B cell (primary cell): ENCODE measurements at regions not wholly inside any gene's neighbourhood (a gene's known extent, or its start where the extent isn't known, plus 50 kb on each side); places are given as distances from the start of the nearest gene placed in this dataset.

Experiments used
- EZH2 ChIP-seq: IDR thresholded peaks from 2 replicates; pipeline ENCODE4 v1.6.1; 2012; ENCODE audit warnings: borderline replicate concordance, low read depth, mild to moderate bottlenecking, moderate library complexity, low read length; ENCODE audit not compliant: insufficient read depth, poor library complexity, severe bottlenecking
- TF ChIP-seq, protein P1 (sequence below): fragments of 200-600 bp; IDR thresholded peaks from one replicate; pipeline ENCODE4 v1.8.0; 2022; ENCODE audit warnings: antibody characterized with exemption, mild to moderate bottlenecking

DNA sequence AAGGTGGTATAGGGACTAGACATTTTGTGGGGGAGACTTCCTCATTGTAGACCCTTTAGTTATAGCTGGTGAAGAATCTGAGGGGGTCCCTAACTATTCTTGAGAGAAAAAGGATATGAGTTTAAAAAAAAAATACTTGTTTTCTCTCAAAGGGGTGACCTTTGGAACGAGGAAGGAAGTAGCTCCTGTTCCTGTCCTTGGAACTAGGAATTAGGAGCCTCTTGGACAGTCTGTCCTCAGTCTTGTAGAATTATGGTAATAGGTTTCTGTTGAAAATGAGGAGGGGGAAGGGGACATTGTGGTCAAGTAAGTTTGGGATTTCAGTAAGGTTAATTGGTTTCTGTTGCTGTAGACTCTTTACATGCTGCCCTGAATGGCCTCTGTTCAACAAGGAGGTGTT lies 56.5 kb downstream of the PLEKHG1 start:
- TF ChIP-seq, protein P1, sequence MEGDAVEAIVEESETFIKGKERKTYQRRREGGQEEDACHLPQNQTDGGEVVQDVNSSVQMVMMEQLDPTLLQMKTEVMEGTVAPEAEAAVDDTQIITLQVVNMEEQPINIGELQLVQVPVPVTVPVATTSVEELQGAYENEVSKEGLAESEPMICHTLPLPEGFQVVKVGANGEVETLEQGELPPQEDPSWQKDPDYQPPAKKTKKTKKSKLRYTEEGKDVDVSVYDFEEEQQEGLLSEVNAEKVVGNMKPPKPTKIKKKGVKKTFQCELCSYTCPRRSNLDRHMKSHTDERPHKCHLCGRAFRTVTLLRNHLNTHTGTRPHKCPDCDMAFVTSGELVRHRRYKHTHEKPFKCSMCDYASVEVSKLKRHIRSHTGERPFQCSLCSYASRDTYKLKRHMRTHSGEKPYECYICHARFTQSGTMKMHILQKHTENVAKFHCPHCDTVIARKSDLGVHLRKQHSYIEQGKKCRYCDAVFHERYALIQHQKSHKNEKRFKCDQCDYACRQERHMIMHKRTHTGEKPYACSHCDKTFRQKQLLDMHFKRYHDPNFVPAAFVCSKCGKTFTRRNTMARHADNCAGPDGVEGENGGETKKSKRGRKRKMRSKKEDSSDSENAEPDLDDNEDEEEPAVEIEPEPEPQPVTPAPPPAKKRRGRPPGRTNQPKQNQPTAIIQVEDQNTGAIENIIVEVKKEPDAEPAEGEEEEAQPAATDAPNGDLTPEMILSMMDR, result no peak
- no peak for TF ChIP-seq EZH2
